Lower leg skin (tissue), 4 donors: ENCODE measurements at regions not wholly inside any gene's neighbourhood (a gene's known extent, or its start where the extent isn't known, plus 50 kb on each side); places are given as distances from the start of the nearest gene placed in this dataset.
"Not testable (repeated sequence)": the region's sequence is repeated elsewhere in the genome, so short reads cannot be mapped to it uniquely, and the experiment has no call there.

Experiments used
- DNase-seq, 2 donors: peaks; one replicate each; pipeline ENCODE4 v3.0.0-alpha.2; 2019; ENCODE audit warnings: low spot score in 2 of 2
- H3K4me3 ChIP-seq: fragments of 200-600 bp; sonication (generic); 2 replicates; pipeline ENCODE4 v1.5.1; 2017; ENCODE audit warnings: mild to moderate bottlenecking, low read depth; ENCODE audit not compliant: poor library complexity, severe bottlenecking
- POLR2A ChIP-seq, 2 donors: fragments of 450-650 bp; IDR thresholded peaks; one replicate each; pipeline ENCODE4 v1.6.1; 2016 to 2017; ENCODE audit warnings: antibody characterized with exemption in 2 of 2, mild to moderate bottlenecking in 1 of 2, moderate library complexity in 1 of 2
- whole genome bisulfite sequencing, 2 donors: methylation state at CpG; one replicate each; pipeline ENCODE4 v1.1.5; 2018; 5-methylcytosine and 5-hydroxymethylcytosine counted together
- intact Hi-C: fragments of 100-400 bp; cut with DNase I; formaldehyde crosslinking; loops from one replicate; pipeline ENCODE4 v1.15.0; 2023; ENCODE audit warnings: low total_unique reads
- TF ChIP-seq, protein P1 (sequence below), 3 donors: fragments of 450-650 bp; IDR thresholded peaks; one replicate each; pipeline ENCODE4 v1.5.1; 2016; ENCODE audit warnings: antibody characterized with exemption in 3 of 3, mild to moderate bottlenecking in 3 of 3, moderate library complexity in 2 of 3

DNA sequence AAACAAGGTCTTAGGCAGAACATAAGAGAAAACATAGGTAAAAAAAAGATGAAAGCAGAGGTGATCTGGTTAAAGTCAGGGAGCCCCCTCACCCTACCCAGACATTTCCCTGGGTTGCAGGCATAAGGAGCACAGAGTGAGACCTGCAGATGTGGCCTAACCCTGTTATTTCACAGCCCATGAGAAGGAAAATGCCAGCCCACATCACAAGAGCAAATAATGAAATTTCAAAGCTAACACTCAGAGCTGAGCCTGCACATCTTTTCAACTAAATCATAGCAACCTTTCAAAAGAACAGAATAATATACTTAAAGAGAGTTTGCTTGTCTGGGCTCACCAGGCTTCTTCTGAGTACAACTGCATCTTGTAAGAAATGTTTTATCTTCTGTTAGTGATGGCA is 295.4 kb downstream of the RPAP3 start:
- no peak for DNase-seq
- intact Hi-C loops, result no loop called here
- no peak for TF ChIP-seq POLR2A (IDR thresholded peaks at IDR 0.05)
- TF ChIP-seq, protein P1, sequence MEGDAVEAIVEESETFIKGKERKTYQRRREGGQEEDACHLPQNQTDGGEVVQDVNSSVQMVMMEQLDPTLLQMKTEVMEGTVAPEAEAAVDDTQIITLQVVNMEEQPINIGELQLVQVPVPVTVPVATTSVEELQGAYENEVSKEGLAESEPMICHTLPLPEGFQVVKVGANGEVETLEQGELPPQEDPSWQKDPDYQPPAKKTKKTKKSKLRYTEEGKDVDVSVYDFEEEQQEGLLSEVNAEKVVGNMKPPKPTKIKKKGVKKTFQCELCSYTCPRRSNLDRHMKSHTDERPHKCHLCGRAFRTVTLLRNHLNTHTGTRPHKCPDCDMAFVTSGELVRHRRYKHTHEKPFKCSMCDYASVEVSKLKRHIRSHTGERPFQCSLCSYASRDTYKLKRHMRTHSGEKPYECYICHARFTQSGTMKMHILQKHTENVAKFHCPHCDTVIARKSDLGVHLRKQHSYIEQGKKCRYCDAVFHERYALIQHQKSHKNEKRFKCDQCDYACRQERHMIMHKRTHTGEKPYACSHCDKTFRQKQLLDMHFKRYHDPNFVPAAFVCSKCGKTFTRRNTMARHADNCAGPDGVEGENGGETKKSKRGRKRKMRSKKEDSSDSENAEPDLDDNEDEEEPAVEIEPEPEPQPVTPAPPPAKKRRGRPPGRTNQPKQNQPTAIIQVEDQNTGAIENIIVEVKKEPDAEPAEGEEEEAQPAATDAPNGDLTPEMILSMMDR (IDR thresholded peaks at IDR 0.05), result no peak
- no peak overlapping the region for H3K4me3 ChIP-seq

DNA sequence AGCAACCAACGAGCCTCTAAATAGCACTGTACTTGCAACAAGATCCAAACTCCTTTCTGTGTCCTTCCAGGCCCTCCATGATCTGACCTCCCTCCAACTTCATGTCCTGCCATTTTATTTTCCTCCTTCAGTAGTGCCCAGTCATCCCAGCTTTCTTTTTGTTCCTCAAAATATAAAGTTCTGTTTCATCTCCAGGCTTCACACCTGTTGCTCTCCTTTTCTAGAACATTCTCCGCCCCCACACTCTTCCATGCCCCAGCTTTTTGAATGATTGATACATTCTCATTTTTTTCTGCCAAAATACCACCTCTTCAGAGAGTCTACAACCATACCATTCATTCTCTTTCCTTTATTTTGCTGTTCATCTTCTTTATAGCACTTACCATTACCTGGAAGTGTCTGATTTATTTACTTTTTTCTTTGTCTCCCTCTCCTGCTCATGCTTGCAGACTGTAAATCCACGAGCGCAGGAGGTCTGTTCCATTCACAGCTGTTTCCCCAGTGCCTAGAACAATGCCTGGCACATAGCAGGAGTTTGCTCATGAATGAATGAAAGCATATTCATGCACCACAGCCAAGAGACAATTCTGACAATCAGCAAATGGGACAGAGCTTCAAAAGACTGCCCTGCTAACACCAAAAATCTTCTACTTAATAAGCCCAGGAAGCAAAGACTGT is 296.4 kb downstream of the RPAP3 start:
- 81 to 86% methylated on average over 4 of the region's 4 CpGs for WGBS, 2 donors
- TF ChIP-seq POLR2A (IDR thresholded peaks at IDR 0.05), result no peak
- TF ChIP-seq, protein P1 (IDR thresholded peaks at IDR 0.05), result no peak
- intact Hi-C loops, result no loop called here
- H3K4me3 ChIP-seq, result no peak overlapping the region
- DNase-seq, result no peak

DNA sequence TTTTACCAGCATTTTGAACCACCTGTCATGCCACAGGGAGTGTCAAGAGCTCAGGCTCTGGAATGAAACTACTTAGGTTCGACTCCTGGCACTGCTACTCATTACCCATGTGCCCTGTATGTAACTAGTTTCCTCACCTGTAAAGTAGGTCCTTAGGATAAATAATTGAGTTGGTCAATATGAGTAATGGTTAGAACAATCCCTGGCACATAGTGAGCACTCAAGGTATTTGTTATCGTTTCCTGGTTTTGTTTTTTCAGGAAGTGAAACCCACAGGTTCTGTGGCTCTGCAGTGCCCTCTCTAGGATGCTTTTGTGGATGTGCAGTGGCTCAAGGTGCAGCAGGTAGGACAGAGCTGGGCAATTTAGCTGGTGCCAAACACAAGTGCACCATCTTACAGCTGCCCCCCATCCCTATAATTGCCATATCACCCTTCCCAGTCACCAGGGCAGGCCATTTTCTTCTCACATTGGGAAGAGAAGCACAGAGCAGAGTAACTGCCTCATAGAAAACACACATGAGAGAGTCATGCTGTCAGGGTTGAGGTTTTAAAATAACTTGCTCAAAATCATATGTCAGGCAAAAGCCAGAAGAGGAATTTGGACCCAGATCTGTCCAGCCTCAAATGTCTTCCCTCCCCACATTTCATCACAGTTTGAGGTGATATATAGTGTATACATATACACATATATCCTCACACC is 297.5 kb downstream of the RPAP3 start:
- 49 to 63% methylated on average over 2 of the region's 2 CpGs for WGBS, 2 donors
- intact Hi-C loops, result no loop called here
- no peak overlapping the region for H3K4me3 ChIP-seq
- no peak for DNase-seq
- TF ChIP-seq, protein P1 (IDR thresholded peaks at IDR 0.05), result no peak
- TF ChIP-seq POLR2A (IDR thresholded peaks at IDR 0.05), result no peak

DNA sequence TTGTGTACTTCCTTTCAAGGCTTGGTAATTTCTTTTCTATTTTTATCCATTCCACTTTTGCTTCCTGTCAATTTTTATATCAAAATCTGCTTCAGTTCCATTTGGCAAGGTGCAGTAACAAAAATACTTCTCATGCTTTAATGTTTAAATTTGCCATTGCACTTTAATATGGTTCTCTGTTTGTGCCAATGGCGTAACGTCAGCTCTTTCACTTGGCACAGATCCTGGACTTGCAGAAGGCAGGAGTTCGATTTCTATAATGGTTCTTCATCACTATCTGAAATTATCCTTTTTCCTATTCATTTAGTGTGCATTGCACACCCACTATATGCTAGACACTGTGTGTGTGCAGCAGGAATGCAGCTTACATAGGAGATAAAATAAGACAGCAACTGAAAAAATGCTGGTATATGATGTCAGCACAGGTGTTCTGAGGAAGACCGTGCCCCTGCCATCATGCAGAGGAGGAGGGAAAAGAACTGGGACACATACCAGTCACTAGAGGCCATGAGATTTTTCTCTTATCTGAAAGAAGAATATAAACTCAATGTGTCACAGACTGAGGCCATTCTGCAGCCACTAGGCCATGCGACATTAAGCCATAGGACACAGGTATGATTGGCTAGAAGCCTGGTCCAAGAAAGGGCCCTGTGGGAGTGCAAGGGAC is 298.2 kb downstream of the RPAP3 start:
- DNase-seq, result no peak
- 40 to 41% methylated on average over 5 of the region's 5 CpGs for WGBS, 2 donors
- no peak overlapping the region for H3K4me3 ChIP-seq
- TF ChIP-seq, protein P1 (IDR thresholded peaks at IDR 0.05), result no peak
- intact Hi-C loops, result no loop called here

DNA sequence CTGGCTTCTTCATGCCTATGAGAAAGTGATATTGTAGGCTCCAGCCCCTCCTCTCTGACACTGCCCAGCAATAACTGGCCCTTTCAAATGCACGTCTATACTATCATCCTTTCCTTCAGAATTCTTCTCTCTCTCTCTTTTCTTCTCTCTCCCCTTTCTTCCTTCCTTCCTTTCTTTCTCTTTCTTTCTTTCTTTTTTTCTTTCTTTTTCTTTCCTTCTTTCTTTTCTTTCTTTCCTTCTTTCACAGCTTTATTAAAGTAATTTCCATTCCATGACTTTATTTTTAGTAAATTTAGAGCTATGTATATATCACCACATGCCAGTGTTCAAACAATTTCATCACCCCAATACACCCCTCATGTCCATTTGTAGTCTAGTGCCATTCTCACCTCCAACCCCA is 302.1 kb downstream of the RPAP3 start:
- DNase-seq, result no peak
- H3K4me3 ChIP-seq, result no peak overlapping the region
- intact Hi-C loops, result loop anchor here (1.0 kb wide), 1 partner anchor 15 kb away; no protein-coding TSS in a partner anchor
- TF ChIP-seq, protein P1 (IDR thresholded peaks at IDR 0.05), result no peak
- no peak for TF ChIP-seq POLR2A (IDR thresholded peaks at IDR 0.05)
- WGBS, 2 donors, result 97% methylated on average over 1 of the region's 1 CpG

DNA sequence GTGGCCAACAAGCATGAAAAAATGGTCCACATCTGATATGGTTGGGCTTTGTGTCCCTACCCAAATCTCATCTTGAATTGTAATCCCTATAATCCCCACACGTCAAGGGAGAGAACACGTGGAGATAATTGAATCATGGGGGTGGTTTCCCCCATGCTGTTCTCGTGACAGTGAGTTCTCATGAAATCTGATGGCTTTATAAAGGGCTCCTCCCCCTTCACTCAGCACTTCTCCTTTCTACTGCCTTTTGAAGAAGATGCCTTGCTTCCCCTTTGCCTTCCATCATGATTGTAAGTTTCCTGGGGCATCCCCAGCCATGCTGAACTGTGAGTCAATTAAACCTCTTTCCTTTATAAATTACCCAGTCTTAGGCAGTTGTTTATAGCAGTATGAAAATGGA is 304.6 kb downstream of the RPAP3 start:
- intact Hi-C loops, H3K4me3 ChIP-seq, DNase-seq: not testable (repeated sequence)
- 55 to 66% methylated on average over 3 of the region's 3 CpGs for WGBS, 2 donors
